NCI-H2227 (cell line): ENCODE measurements at regions not wholly inside any gene's neighbourhood (a gene's known extent, or its start where the extent isn't known, plus 50 kb on each side); places are given as distances from the start of the nearest gene placed in this dataset.

Experiments used
- DNase-seq: peaks from one replicate; lab custom pipeline; 2025; ENCODE audit not compliant: unreplicated experiment; lab: John Stamatoyannopoulos, UW

DNA sequence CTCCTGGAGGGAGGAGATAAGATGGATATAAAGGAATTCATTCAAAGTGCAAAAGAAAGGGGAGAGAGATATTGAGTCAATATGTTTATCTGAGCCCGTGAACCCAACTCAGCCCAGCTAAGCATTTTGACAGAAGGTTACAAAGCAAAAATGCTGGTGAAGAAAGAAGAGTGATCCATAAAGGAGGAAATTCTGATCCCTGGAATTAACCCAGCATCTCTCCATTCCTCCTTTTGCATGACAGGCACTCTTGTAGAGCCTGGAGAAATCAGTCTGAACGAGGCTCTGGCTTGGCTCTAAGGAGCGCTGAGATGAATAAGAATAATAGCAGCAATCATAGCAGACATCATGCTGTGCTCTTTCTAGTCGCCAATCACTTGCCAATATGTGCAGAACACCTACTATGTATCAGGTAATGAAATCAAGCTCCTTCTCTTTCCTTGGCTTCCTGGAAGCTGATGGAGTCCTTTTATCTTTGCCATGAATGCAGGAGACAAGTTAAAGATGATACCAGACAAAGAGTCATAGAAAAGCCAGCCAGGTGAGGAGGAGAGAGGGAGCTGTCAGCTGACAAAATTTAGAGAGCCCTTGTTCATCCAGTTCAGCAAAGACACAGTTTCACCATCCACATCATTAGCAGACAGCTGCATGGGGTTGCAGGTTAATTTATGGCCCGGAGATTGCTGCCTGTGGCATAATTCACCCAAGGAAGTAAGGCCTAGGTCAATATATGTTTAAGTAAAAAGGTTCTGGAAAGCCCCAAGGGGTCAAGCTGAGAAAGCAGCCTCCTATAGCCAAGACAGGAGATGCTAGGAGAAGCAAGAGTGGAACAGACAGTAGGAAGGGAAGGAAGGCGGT is 476.5 kb upstream of the TBX3 start:
- DNase-seq, result no peak

DNA sequence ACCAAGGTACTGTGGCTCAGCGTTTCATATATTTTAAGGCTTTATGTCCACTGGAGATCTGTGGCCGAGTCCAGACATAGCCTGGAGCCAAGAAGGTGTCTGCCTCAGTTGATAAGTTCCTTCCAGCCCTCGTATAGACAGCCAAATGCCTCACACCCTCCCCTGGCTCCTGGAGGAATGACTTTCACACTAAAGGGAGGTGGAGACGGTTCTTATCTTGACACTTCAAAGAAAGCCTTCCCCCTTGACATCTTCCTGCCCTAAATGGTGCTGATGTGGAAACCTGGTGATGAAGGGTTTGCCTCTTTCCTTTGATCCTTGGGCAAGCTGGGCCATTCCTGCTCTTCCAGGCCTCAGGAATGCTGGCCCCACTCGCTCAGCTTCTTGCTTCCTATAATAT is 474.8 kb upstream of the TBX3 start:
- DNase-seq, result no peak

GRCh38 chr12:115155665-115156645 is 472.0 kb upstream of the TBX3 start:
- DNase-seq, result no peak

GRCh38 chr12:115149685-115150378 is 465.9 kb upstream of the TBX3 start:
- DNase-seq, result no peak

GRCh38 chr12:115149279-115149678 is 465.3 kb upstream of the TBX3 start:
- DNase-seq, result no peak

DNA sequence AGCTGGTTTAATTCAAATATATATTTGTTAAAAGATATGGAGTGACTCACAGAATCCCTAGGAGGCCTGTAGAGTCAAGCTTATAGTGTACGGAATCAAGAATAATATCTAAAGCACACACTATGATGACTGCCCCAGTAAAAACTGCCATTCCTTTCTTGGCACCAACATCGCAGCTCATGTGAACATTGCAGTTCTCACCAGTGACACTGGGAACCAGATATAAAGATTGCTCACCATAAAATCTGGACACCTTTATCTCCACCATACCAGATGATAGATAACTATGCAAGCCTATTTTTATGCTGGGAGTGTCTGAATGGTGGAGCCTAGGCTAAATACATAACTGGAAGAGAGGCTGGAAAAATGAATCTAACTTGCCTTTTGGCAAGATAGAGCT is 463.9 kb upstream of the TBX3 start:
- DNase-seq, result no peak

GRCh38 chr12:115146453-115146852 is 462.5 kb upstream of the TBX3 start:
- no peak for DNase-seq

DNA sequence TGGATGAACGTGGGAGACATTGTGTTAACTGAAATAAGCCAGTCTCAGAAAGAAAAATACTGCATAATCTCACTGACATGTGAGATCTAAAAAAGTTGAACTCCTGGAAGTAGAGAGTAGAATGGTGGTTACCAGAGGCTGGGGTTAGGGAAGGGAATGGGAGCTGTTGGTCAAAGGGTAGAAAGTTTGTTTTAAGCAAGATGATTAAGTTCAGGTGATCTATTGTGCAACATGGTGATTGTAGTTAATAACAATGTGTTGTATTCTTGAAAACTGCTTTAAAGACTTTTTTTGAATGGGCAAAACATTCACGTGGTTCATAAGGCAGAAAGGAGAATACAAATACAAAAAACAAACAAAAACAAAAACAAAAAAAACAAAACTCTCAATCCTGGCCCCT is 460.4 kb upstream of the TBX3 start:
- DNase-seq, result no peak

DNA sequence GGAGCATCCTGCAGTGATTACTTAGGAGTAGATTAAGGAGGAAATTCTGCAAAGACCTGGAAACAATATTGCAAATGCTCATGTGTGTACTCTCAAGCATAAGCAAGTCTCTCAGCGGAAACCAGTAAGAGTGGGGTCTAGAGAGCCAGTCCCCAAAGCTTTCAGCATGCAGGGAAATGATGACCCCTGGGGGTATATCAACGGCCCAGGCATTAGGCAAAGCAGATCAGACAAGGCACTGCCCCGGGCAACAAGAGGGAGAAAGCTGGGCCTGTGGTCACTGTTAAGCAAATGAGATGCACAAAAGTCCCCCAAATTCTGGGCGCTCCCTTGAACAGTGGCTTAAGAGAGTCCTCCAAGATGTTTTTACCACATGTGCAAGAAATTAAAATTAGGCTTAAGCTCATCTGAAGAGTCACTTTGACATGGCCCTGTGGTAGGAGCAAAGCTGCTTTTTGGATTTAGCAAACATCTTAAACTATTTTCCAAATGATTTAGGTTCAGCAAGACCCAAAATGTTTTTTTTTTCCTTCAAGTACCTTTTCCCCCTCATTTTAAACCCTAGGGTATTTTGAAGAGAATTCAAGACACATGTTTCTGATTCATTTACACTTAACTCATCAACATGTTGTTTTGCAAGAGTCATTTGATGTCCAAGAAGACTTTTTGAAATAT is 457.1 kb upstream of the TBX3 start:
- DNase-seq, result no peak

DNA sequence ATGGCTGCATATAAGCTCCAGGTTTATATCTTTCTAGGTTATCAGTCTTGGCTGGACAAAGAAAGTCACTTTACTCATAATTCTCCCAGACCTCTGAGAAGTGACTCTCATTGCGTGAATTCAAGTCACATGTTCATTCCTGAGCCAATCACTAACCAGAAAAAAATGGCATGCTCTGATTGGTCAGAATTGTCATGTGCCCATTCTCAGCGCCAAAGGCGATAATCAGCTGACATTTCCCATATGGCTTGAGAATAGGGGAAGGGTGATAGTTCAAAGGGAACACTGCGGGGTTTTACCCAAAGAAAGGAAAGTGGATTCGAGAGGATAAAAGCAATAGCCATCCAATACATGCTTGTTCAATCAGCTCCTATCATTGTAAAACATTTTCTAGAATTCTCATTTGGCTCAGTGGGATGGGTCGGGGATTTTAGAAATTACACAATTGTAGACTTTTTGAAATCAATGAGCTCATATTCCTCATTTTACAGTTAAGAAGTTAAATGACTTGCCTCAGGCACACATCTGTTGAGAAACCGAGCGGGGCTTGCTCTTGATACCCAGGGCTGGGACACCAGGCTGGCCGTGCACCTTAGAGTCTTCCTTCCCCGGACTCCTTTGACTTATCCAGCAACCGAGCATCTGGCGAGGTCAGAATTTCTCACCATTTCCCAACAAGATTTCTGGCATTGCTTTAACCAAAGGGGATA is 454.0 kb upstream of the TBX3 start:
- DNase-seq, result no peak

DNA sequence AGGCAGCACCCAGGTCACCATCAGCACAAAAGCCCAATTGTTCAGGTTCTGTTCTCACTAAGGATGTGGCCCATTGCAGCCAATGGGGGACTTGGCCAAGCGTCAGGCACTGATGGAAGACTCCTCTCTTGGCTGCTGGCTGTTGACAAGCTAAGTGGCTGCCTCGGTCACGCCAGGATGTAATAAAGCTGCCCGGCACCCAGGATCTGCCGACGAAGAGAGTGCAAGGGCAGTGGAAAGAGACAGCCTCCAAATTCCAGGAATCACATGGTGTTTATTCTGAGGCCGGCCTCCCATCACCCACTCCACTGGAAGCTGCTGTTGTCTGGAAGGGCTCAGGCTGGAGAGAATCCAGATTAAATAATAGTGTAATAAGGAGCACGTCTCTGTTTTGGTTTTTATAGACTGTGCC is 451.8 kb upstream of the TBX3 start:
- no peak for DNase-seq

- DNase-seq, result no peak
Observed at GRCh38 chr12:115134298-115134697, 450.3 kb upstream of the TBX3 start.

- DNase-seq, result no peak
Observed at GRCh38 chr12:115132905-115133304, 448.9 kb upstream of the TBX3 start.

DNA sequence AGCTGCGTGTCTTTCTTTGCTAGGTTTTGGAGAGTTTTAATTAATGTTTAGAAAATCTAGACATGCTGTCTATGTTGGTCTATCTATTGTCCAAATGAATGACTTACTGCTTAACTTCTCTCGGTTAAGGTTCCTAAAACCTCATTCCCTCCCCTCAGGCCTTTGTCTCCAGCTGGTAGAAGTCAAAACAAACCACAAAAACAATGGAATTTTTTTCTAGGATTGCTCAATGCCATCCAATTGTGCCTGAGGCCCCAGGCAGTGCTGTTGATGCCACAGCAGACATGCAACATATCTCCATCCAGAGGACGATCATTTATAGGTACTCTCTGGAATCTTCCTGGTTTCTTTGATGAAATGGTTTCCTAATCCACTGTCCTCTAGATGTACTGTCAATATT is 448.2 kb upstream of the TBX3 start:
- DNase-seq, result no peak

GRCh38 chr12:115129727-115130126 is 445.8 kb upstream of the TBX3 start:
- DNase-seq, result no peak

DNA sequence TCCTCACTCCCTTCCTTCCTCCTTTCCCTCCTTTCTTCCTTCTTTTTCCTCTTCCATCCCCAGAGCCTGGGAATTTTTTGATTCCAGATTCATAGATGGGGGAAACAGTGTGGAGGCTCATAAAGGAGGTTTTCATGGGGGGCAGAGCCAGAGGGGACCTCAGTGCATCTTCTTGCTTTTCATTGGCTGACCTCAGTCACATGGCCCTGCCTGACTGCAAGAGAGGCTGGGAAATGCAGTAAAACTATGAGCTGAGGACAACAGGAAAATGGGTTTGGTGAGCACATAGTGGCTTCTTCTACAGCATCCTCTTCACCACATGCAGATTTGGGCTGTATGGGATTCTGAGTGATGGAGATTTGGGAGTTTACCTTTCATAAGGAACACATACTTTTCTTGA is 437.1 kb upstream of the TBX3 start:
- no peak for DNase-seq

- DNase-seq, result no peak
Observed at GRCh38 chr12:115118177-115118724, 434.3 kb upstream of the TBX3 start.

DNA sequence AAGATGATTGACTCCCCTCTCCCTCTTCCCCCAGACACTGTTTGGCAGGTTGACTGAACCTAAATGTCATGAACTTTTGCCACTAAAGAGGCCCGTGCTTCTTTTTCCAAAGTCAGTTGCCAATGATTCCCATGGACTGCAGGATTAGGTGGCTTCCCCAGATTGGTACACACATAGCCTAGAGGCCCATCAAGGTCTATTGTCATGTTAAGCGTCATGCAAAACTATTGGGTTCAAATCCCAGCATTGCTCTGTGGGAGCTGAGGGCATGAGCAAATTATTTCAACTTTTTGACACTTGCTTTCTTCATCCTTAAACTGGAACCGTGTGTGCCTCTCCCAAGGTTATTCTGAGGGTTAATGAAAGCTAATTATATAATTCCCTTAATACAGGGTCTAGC is 430.2 kb upstream of the TBX3 start:
- DNase-seq, result no peak

DNA sequence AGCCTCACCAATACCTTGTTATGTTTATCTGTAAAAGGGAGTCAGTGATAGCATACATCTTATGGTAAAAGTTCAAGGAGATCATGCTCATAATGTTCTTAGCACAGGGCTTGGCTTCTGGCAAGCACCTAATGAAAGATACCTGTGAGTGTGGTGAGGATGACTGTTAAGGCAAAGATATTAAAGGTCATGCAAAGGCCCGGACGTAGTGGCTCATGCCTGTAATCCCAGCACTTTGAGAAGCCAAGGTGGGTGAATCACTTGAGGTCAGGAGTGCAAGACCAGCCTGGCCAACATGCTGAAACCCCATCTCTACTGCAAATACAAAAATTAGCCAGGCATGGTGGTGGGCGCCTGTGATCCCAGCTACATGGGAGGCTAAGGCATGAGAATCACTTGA is 425.9 kb upstream of the TBX3 start:
- DNase-seq, result no peak
